ENCODE measurements at regions not wholly inside any gene's neighbourhood (a gene's known extent, or its start where the extent isn't known, plus 50 kb on each side); places are given as distances from the start of the nearest gene placed in this dataset.

DNA sequence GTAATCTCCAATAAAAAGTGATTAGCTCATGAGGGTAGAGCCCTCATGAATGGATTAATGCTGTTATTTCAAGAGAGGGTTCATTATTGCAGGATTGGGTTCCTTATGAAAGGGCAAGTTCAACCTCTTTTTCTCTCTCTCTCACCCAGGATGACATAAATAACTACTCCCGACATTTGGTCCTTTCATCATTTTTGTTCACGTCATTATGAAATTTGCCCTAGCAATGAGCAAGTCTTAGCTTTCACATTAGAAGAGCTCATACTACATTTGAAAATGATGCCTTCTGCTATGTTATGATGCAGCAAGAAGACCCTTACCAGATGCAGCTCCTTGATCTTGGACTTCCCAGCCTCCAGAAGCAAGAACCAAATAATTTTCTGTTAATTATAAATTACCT lies 152.5 kb downstream of the ICOS start:
- 93 to 98% (median 97%) methylated on average over 2 of the region's 2 CpGs for WGBS, 5 donors
- Histone ChIP-seq H3K9me3 (peaks cover 0 to 21% (median 2%) of the 10 kb centered on the region in 4 donors), H3K4me1 (no peaks in the 10 kb centered on the region), H3K4me3 (no peak overlapping the region), H3K27ac (no peak overlapping the region), H3K36me3 (no peaks in the 10 kb centered on the region), H3K27me3 (no peaks in the 10 kb centered on the region)
- no peak for DNase-seq
- TF ChIP-seq CTCF (IDR thresholded peaks at IDR 0.05) (no peak), POLR2A (IDR thresholded peaks at IDR 0.05) (no peak), EP300 (IDR thresholded peaks at IDR 0.05) (no peak), POLR2AphosphoS5 (IDR thresholded peaks at IDR 0.05) (no peak)
- intact Hi-C loops (cut with DNase I; ENCODE audit: low total_unique reads): no loop called here

GRCh38 chr2:204089574-204089973 lies 153.0 kb downstream of the ICOS start:
- Histone ChIP-seq H3K27ac (no peak overlapping the region), H3K4me3 (no peak overlapping the region), H3K4me1 (no peaks in the 10 kb centered on the region), H3K36me3 (no peaks in the 10 kb centered on the region), H3K27me3 (no peaks in the 10 kb centered on the region), H3K9me3 (peaks cover 0 to 21% (median 2%) of the 10 kb centered on the region in 4 donors)
- intact Hi-C loops (cut with DNase I; ENCODE audit: low total_unique reads): no loop called here
- no peak for TF ChIP-seq POLR2AphosphoS5 (IDR thresholded peaks at IDR 0.05)
- no peak for DNase-seq
- WGBS, 5 donors: 80 to 88% (median 87%) methylated on average over 4 of the region's 4 CpGs

GRCh38 chr2:204090021-204090420 lies 153.5 kb downstream of the ICOS start:
- Histone ChIP-seq H3K9me3 (peaks cover 0 to 21% (median 2%) of the 10 kb centered on the region in 4 donors), H3K4me1 (no peaks in the 10 kb centered on the region), H3K27ac (no peak overlapping the region), H3K27me3 (no peaks in the 10 kb centered on the region), H3K4me3 (no peak overlapping the region), H3K36me3 (no peaks in the 10 kb centered on the region)
- WGBS, 5 donors: 59 to 76% (median 67%) methylated on average over 3 of the region's 3 CpGs
- DNase-seq: no peak
- intact Hi-C loops (cut with DNase I; ENCODE audit: low total_unique reads): no loop called here
- TF ChIP-seq POLR2A (IDR thresholded peaks at IDR 0.05): no peak
- TF ChIP-seq CTCF (IDR thresholded peaks at IDR 0.05): no peak
- TF ChIP-seq POLR2AphosphoS5 (IDR thresholded peaks at IDR 0.05): no peak
- no peak for TF ChIP-seq EP300 (IDR thresholded peaks at IDR 0.05)

DNA sequence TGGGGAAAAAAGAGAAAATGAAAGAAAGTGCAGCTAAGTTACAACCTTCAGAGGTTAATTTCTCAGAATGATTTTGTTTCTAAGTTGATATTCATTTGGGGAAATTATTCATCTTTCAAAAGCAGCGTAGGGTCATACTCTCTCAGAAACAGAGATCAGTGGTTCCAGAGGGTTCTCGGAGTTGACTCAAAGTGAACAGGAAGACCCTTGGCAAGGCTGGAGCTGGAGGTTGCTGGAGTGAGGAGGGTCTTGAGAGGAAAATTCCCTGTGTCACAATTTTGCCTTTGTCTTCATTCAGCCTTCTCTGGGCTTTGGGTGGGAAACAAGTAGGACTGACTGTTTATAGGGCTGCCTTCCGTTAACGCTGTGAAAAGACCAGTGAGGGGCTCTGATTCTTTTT lies 168.2 kb downstream of the ICOS start:
- intact Hi-C loops (cut with DNase I; ENCODE audit: low total_unique reads): no loop called here
- Histone ChIP-seq H3K27ac (no peak overlapping the region), H3K36me3 (no peaks in the 10 kb centered on the region), H3K4me3 (no peak overlapping the region), H3K9me3 (no peaks in the 10 kb centered on the region), H3K27me3 (no peaks in the 10 kb centered on the region), H3K4me1 (peaks cover 0 to 16% (median 6%) of the 10 kb centered on the region in 4 donors)
- DNase-seq: no peak
- WGBS, 5 donors: 79 to 96% (median 88%) methylated on average over 4 of the region's 4 CpGs
- TF ChIP-seq EP300 (IDR thresholded peaks at IDR 0.05) (no peak), POLR2A (IDR thresholded peaks at IDR 0.05) (no peak), CTCF (IDR thresholded peaks at IDR 0.05) (no peak), POLR2AphosphoS5 (IDR thresholded peaks at IDR 0.05) (no peak)

GRCh38 chr2:204108330-204108751 lies 171.8 kb downstream of the ICOS start:
- peaks cover 0 to 46% (median 21%) of the 10 kb centered on the region in 4 donors for H3K4me1 ChIP-seq
- WGBS, 5 donors: 27 to 40% (median 35%) methylated on average over 3 of the region's 3 CpGs

More at GRCh38 chr2:204108330-204108751, 171.8 kb downstream of the ICOS start:
- no peaks in the 10 kb centered on the region for H3K27me3 ChIP-seq
- peak in 1 of 2 donors; percentile 76 for DNase-seq
- intact Hi-C loops (cut with DNase I; ENCODE audit: low total_unique reads): no loop called here
- no peaks in the 10 kb centered on the region for H3K9me3 ChIP-seq
- H3K4me3 ChIP-seq: no peak overlapping the region
- no peaks in the 10 kb centered on the region for H3K36me3 ChIP-seq
- TF ChIP-seq CTCF (IDR thresholded peaks at IDR 0.05) (peak in 3 of 7 experiments; percentile 23 to 54 (median 31)), POLR2A (IDR thresholded peaks at IDR 0.05) (no peak)
- H3K27ac ChIP-seq: no peak overlapping the region

Data from stomach (tissue), 8 donors.